ENCODE measurements at regions not wholly inside any gene's neighbourhood (a gene's known extent, or its start where the extent isn't known, plus 50 kb on each side); places are given as distances from the start of the nearest gene placed in this dataset.

DNA sequence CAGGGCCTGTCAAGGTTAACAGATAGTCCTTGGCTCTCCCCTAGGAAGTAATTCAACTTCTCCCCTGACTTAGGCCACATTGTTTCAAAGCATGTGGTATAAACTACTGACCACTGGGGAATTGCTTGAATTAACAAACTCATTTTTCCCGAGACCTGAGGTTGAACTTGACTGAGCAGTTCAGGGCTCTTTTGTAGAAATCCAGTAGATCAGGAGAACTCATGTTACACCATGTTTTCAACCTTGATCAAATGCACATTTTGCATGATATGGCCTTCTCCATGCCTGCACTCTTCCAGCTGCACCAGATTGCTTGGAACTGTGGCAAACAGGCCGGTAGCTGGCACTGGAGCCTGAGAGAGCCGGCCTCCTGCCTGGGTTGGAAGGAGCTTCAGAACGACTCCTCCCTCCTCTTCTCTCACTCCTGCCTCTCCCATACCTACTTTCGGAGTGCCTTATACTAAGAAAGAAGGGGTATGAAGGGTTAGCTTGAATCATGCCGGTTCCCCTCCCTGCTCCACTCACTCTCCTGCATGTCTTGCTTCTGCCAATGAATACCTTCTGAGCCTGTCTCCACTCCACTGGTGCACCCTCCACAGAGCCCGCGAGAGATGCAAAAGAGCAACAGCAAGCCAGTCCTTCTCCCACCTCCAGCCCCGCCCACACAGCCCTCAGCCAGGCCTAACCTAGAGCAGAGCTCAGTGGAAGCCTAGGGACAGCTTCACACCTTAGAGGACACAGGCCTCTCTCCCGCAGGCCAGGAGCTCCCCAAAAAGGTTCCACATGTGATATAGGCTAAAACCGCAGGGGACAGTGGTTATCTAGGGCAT, 159.4 kb downstream of the MACROH2A1 start:
- Histone ChIP-seq H3K18ac (ENCODE audit: insufficient read length, low read depth, low read length) (no peak overlapping the region), H2AFZ (ENCODE audit: low read length) (no peak overlapping the region), H3K79me1 (ENCODE audit: insufficient read depth, low read depth, low read length, poor library complexity, severe bottlenecking) (no peaks in the 10 kb centered on the region), H3K56ac (ENCODE audit: insufficient read length, low read depth, low read length) (no peak overlapping the region), H3K27ac (ENCODE audit: insufficient read length, low read depth, low read length) (no peak overlapping the region), H3K4ac (ENCODE audit: low read depth, low read length) (no peak overlapping the region), H3K9ac (ENCODE audit: extremely low read depth, insufficient read length, low read length) (no peak overlapping the region), H3K4me1 (ENCODE audit: insufficient read depth, low read length) (no peaks in the 10 kb centered on the region), H4K8ac (replicated peaks; ENCODE audit: insufficient read length, low read depth, low read length) (no peak overlapping the region), H4K20me1 (ENCODE audit: control insufficient read depth, insufficient read depth, insufficient read length) (no peaks in the 10 kb centered on the region), H3K23ac (ENCODE audit: insufficient read length, low read depth, low read length) (no peak overlapping the region), H2BK15ac (ENCODE audit: low read depth, low read length) (no peak overlapping the region), H3K14ac (ENCODE audit: insufficient read depth, low read length) (no peak overlapping the region), H3K9me3 (ENCODE audit: control insufficient read depth, low read depth, low read length) (no peaks in the 10 kb centered on the region), H3T11ph (ENCODE audit: low read length) (no peak overlapping the region), H2AK5ac (ENCODE audit: insufficient read length, low read length) (no peak overlapping the region), H4K91ac (ENCODE audit: insufficient read length, low read depth, low read length) (no peak overlapping the region), H3K23me2 (ENCODE audit: insufficient read length, low read depth, low read length, poor library complexity, severe bottlenecking) (no peaks in the 10 kb centered on the region), H4K5ac (ENCODE audit: insufficient read length, low read depth, low read length) (no peak overlapping the region), H2BK20ac (ENCODE audit: low read depth, low read length, poor library complexity, severe bottlenecking) (no peak overlapping the region), H2BK120ac (ENCODE audit: low read depth, low read length, poor library complexity, severe bottlenecking) (no peak overlapping the region), H3K27me3 (ENCODE audit: insufficient read depth, low read length) (no peaks in the 10 kb centered on the region), H2BK12ac (ENCODE audit: insufficient read length, low read depth, low read length) (no peak overlapping the region), H3K4me2 (ENCODE audit: insufficient read depth, insufficient read length, low read length) (no peak overlapping the region), H3K79me2 (ENCODE audit: insufficient read depth, low read length) (no peaks in the 10 kb centered on the region), H2BK5ac (ENCODE audit: insufficient read length, low read length) (no peak overlapping the region)
- no peak overlapping the region for H3K27ac Mint-ChIP-seq
- H3K36me3 Mint-ChIP-seq (ENCODE audit: insufficient read depth in 1 of 3, low read depth in 3 of 3), result no peaks in the 10 kb centered on the region
- peaks cover 7% of the 10 kb centered on the region; the same call in 1 of the 2 replicates for H3K27me3 Mint-ChIP-seq (ENCODE audit: low read depth)
- H3K4me1 Mint-ChIP-seq, result peaks cover 17% of the 10 kb centered on the region in 2 experiments
- WGBS (ENCODE audit: extremely low coverage, insufficient read length, low lambda C conversion rate), result no CpG with 5 or more reads among the region's 11 CpGs
- TF ChIP-seq, protein P1, sequence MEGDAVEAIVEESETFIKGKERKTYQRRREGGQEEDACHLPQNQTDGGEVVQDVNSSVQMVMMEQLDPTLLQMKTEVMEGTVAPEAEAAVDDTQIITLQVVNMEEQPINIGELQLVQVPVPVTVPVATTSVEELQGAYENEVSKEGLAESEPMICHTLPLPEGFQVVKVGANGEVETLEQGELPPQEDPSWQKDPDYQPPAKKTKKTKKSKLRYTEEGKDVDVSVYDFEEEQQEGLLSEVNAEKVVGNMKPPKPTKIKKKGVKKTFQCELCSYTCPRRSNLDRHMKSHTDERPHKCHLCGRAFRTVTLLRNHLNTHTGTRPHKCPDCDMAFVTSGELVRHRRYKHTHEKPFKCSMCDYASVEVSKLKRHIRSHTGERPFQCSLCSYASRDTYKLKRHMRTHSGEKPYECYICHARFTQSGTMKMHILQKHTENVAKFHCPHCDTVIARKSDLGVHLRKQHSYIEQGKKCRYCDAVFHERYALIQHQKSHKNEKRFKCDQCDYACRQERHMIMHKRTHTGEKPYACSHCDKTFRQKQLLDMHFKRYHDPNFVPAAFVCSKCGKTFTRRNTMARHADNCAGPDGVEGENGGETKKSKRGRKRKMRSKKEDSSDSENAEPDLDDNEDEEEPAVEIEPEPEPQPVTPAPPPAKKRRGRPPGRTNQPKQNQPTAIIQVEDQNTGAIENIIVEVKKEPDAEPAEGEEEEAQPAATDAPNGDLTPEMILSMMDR (conservative IDR thresholded peaks at IDR 0.05), result no peak
- peak; percentile 37 for DNase-seq
- no peak overlapping the region for H3K4me3 Mint-ChIP-seq
- no peaks in the 10 kb centered on the region for H3K9me3 Mint-ChIP-seq
